ENCODE measurements at regions not wholly inside any gene's neighbourhood (a gene's known extent, or its start where the extent isn't known, plus 50 kb on each side); places are given as distances from the start of the nearest gene placed in this dataset.

DNA sequence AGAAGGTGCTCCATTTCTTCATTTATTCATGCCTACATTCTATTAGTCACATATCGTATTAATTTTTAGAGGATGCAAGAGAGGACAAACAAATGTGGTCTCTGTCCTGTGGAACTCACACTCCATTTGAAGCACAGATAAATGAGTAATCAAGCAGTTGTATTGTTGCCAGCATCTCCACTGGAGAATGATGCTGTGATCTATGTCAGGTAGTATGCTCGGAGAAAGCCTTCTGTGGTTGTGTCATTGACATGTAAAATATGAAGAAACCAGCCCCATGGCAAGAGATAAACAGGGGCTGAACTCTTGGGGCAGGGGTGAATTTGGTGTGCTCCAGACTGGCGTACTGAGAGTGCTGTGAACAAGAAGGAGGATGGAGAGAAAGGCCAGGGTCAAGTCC, 101.2 kb downstream of the FASLG start (continued):
- TF ChIP-seq TEAD4 (IDR thresholded peaks at IDR 0.05; ENCODE audit: borderline replicate concordance, insufficient read depth), result no peak

DNA sequence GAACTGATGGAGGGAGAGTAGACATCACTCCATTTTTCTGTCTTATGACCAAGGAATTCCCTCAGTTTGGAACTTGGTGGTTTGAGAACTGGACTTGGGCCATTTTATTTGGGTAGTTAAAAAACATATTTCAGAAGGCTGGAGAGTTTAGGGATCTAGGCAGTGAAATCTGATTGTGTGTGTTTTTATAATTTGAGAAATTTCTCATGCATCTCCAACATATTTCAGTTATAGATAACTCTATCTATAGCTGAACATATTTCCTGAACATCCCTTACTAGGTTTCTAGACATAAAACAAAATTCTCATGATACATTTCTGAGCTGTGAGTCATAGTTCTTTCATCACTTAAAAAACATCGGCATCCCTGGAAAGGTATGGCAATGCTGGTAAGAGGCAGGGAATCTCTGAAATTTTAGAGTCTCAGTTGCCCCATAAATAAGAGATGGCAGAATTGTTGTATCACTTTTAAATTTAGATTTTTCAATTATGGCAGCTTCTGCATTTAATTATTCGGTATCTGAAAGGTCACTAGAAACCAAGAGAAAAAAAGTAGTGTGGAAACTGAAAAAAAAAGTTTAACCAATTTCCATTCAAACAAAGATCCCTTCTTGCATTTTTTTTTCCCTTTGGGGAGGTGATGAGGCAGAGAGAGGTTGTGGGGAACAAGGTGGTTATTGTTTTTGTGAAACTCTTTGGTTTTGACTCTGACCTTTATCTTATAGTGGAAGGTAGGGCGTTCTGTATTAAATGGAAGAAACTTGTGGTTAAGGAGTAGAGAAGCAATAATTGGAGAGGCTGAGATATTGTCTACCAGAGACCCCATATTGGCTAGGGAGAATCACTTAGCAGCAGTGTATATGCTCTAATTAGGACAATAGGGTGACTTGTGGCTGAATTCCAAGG, 102.9 kb downstream of the FASLG start:
- peak overlapping the region; percentile 38 for H2AFZ ChIP-seq (ENCODE audit: low read depth)
- no peaks in the 10 kb centered on the region; a peak in 1 of 4 replicates for H3K4me1 ChIP-seq (ENCODE audit: control insufficient read depth in 1 of 2, insufficient read depth in 2 of 2, low read depth in 1 of 2, low read length in 1 of 2)
- ChIA-PET POLR2A (no interaction called here), CTCF (interaction anchor here (2.0 kb wide), 1 partner anchor 19 kb away, joined by 12 read pairs; no protein-coding TSS in a partner anchor)
- H3K36me3 ChIP-seq (replicated peaks in 1 of 2; ENCODE audit: control insufficient read depth in 1 of 2, insufficient read depth in 2 of 2, low read length in 1 of 2), result no peaks in the 10 kb centered on the region
- H3K27me3 ChIP-seq (ENCODE audit: insufficient read depth), result no peaks in the 10 kb centered on the region
- H3K9me3 ChIP-seq, result no peaks in the 10 kb centered on the region
- TF ChIP-seq GATA2 (CRISPR knock-in tag; IDR thresholded peaks at IDR 0.05), result no peak
- TF ChIP-seq, protein P1, sequence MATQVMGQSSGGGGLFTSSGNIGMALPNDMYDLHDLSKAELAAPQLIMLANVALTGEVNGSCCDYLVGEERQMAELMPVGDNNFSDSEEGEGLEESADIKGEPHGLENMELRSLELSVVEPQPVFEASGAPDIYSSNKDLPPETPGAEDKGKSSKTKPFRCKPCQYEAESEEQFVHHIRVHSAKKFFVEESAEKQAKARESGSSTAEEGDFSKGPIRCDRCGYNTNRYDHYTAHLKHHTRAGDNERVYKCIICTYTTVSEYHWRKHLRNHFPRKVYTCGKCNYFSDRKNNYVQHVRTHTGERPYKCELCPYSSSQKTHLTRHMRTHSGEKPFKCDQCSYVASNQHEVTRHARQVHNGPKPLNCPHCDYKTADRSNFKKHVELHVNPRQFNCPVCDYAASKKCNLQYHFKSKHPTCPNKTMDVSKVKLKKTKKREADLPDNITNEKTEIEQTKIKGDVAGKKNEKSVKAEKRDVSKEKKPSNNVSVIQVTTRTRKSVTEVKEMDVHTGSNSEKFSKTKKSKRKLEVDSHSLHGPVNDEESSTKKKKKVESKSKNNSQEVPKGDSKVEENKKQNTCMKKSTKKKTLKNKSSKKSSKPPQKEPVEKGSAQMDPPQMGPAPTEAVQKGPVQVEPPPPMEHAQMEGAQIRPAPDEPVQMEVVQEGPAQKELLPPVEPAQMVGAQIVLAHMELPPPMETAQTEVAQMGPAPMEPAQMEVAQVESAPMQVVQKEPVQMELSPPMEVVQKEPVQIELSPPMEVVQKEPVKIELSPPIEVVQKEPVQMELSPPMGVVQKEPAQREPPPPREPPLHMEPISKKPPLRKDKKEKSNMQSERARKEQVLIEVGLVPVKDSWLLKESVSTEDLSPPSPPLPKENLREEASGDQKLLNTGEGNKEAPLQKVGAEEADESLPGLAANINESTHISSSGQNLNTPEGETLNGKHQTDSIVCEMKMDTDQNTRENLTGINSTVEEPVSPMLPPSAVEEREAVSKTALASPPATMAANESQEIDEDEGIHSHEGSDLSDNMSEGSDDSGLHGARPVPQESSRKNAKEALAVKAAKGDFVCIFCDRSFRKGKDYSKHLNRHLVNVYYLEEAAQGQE (IDR thresholded peaks at IDR 0.05; ENCODE audit: low read depth, low read length), result no peak
- TF ChIP-seq ELF1 (IDR thresholded peaks at IDR 0.05), result no peak
- TF ChIP-seq, protein P2, sequence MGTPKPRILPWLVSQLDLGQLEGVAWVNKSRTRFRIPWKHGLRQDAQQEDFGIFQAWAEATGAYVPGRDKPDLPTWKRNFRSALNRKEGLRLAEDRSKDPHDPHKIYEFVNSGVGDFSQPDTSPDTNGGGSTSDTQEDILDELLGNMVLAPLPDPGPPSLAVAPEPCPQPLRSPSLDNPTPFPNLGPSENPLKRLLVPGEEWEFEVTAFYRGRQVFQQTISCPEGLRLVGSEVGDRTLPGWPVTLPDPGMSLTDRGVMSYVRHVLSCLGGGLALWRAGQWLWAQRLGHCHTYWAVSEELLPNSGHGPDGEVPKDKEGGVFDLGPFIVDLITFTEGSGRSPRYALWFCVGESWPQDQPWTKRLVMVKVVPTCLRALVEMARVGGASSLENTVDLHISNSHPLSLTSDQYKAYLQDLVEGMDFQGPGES (IDR thresholded peaks at IDR 0.05; ENCODE audit: low read depth, low read length), result no peak
- peak; percentile 79 for TF ChIP-seq JUND (IDR thresholded peaks at IDR 0.05)
- TF ChIP-seq FOSL2 (IDR thresholded peaks at IDR 0.05; ENCODE audit: borderline replicate concordance, low read depth), result peak; percentile 62; the same call in 1 of the 2 replicates
- no peaks in the 10 kb centered on the region for H3K79me2 ChIP-seq (ENCODE audit: insufficient read depth)
- H3K4me3 ChIP-seq (ENCODE audit: low read depth in 2 of 2, low read length in 1 of 2), result no peak overlapping the region
- 0 out of 4 replicates have a peak overlapping the region, but pooled peaks of 1 of the 2 experiments have one; percentile 25 for H3K27ac ChIP-seq (ENCODE audit: low read depth in 2 of 2, low read length in 1 of 2)
- WGBS (ENCODE audit: low lambda C conversion rate), result 18% methylated on average over 3 of the region's 3 CpGs
- no peaks in the 10 kb centered on the region for H4K20me1 ChIP-seq (ENCODE audit: insufficient read depth)
- H3K9me2 ChIP-seq, result no peaks in the 10 kb centered on the region
- no peak overlapping the region for H3K9ac ChIP-seq
- no peak overlapping the region for H3K4me2 ChIP-seq
- DNase-seq, result no peak
- peaks cover 10% of the 10 kb centered on the region for H3F3A ChIP-seq (replicated peaks; ENCODE audit: insufficient read depth)

DNA sequence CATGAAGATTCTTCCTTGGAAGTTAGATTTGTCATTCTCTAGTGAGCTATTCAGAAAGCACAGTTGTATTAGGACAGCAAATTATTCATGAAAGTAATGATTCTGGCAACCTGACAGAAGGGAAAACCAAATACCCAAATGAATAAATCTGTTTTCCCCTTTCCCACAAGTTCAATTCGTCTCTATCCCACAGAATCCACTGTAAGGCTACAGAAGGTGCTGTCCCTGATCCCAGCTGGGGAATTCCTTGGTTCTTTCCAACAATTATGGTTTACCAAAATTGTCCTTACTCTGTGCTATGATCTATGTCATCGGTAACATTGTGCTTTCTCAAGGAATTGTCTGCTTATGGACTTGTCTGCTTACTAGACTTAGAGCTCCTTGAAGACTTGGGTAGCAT, 104.2 kb downstream of the FASLG start:
- 38% methylated on average over 2 of the region's 2 CpGs for WGBS (ENCODE audit: low lambda C conversion rate)
- Histone ChIP-seq H3K9me3 (no peaks in the 10 kb centered on the region), H3K79me2 (ENCODE audit: insufficient read depth) (no peaks in the 10 kb centered on the region), H3F3A (replicated peaks; ENCODE audit: insufficient read depth) (peaks cover 10% of the 10 kb centered on the region), H3K4me2 (no peak overlapping the region), H3K9me2 (no peaks in the 10 kb centered on the region), H3K27ac (ENCODE audit: low read depth in 2 of 2, low read length in 1 of 2) (no peak overlapping the region), H3K4me1 (ENCODE audit: control insufficient read depth in 1 of 2, insufficient read depth in 2 of 2, low read depth in 1 of 2, low read length in 1 of 2) (no peaks in the 10 kb centered on the region; a peak in 1 of 4 replicates), H3K4me3 (ENCODE audit: low read depth in 2 of 2, low read length in 1 of 2) (no peak overlapping the region), H3K9ac (no peak overlapping the region), H2AFZ (ENCODE audit: low read depth) (no peak overlapping the region), H3K27me3 (ENCODE audit: insufficient read depth) (no peaks in the 10 kb centered on the region), H4K20me1 (ENCODE audit: insufficient read depth) (no peaks in the 10 kb centered on the region), H3K36me3 (replicated peaks in 1 of 2; ENCODE audit: control insufficient read depth in 1 of 2, insufficient read depth in 2 of 2, low read length in 1 of 2) (no peaks in the 10 kb centered on the region)
- DNase-seq, result no peak
- ChIA-PET CTCF (interaction anchor here (2.0 kb wide), 1 partner anchor 20 kb away, joined by 12 read pairs; no protein-coding TSS in a partner anchor), POLR2A (no interaction called here)
- TF ChIP-seq POLR2AphosphoS5 (IDR thresholded peaks at IDR 0.05; ENCODE audit: low read depth, low read length), result no peak
- no peak for TF ChIP-seq SIN3A (IDR thresholded peaks at IDR 0.05; ENCODE audit: borderline replicate concordance, low read depth, low read length)
- TF ChIP-seq, protein P2 (IDR thresholded peaks at IDR 0.05; ENCODE audit: low read depth, low read length), result no peak
- TF ChIP-seq GATA2 (CRISPR knock-in tag; IDR thresholded peaks at IDR 0.05), result no peak
- TF ChIP-seq, protein P1 (IDR thresholded peaks at IDR 0.05; ENCODE audit: low read depth, low read length), result no peak
- no peak for TF ChIP-seq GABPA (IDR thresholded peaks at IDR 0.05; ENCODE audit: low read depth)
- no peak for TF ChIP-seq FOXJ3 (CRISPR knock-in tag; IDR thresholded peaks at IDR 0.05)
- no peak for TF ChIP-seq RAD21 (IDR thresholded peaks at IDR 0.05; ENCODE audit: low read length)
- TF ChIP-seq TAF1 (IDR thresholded peaks at IDR 0.05; ENCODE audit: borderline replicate concordance, low read depth, low read length), result no peak
- TF ChIP-seq YY1 (IDR thresholded peaks at IDR 0.05; ENCODE audit: low read depth), result no peak

All from SK-N-SH (cell line).